GM18867 (cell line): ENCODE measurements at regions not wholly inside any gene's neighbourhood (a gene's known extent, or its start where the extent isn't known, plus 50 kb on each side); places are given as distances from the start of the nearest gene placed in this dataset.
A peak's percentile ranks its signal among the peaks of the same experiment; 100 is the strongest.
"Not testable (repeated sequence)": the region's sequence is repeated elsewhere in the genome, so short reads cannot be mapped to it uniquely, and the experiment has no call there.

Source experiments
- ATAC-seq: cut with Tn5 transposase; IDR thresholded peaks from one replicate; pipeline ENCODE4 v1.9.1; 2021; ENCODE audit warnings: mild to moderate bottlenecking, moderate library complexity; ENCODE audit not compliant: unreplicated experiment

GRCh38 chr6:97669191-97670031 lies 386.4 kb upstream of the MMS22L start:
- ATAC-seq: peak; percentile 100

DNA sequence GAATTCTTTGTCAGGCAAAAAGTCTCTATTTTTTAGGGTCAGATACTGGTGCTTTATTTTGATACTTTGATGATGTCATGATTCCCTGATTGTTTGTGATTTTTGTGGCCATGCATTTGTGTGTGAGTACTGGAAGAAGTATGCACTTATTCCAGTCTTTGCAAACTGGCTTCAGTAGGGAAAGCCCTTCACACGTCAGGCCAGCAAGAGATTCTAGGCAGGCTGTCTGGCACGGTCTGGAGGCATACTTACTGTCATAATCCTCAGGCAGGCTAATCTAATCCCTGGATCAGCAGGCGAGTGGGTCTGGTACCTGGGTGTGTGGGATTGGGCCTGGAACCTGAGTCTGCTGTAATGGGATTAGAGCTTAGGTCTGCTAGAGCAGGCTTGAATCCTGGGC lies 391.8 kb upstream of the MMS22L start:
- no peak for ATAC-seq

- ATAC-seq: no peak
These were observed 394.6 kb upstream of the MMS22L start for GRCh38 chr6:97677626-97678025.

GRCh38 chr6:97687916-97688315 lies 404.9 kb upstream of the MMS22L start:
- ATAC-seq: no peak

- no peak for ATAC-seq
These were observed 406.2 kb upstream of the MMS22L start for GRCh38 chr6:97689078-97689754.

- ATAC-seq: no peak
These were observed 414.4 kb upstream of the MMS22L start for GRCh38 chr6:97697456-97697855.

GRCh38 chr6:97701801-97702200 lies 418.8 kb upstream of the MMS22L start:
- ATAC-seq: no peak

DNA sequence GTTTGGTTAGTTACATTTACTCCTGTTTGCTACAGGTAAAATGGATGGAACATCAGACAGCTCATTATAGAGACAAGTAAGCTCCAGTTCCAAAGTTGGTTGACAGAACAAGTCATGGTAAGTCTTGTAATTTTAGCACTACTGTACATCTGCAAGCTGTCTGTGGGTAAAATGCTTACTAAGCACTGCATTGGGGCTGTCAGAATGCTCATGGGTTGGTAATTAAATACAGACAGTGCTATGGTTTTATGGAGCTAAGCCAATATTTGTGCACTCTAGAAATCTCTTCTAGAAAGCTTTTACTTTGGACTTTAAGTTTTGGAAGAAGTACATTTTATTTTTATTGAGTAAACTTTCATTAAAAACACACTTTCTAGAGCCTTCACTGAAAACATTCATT lies 419.2 kb upstream of the MMS22L start:
- ATAC-seq: no peak

GRCh38 chr6:97703661-97704060 lies 420.6 kb upstream of the MMS22L start:
- ATAC-seq: no peak

- ATAC-seq: no peak
These were observed 422.6 kb upstream of the MMS22L start for GRCh38 chr6:97705568-97705967.

DNA sequence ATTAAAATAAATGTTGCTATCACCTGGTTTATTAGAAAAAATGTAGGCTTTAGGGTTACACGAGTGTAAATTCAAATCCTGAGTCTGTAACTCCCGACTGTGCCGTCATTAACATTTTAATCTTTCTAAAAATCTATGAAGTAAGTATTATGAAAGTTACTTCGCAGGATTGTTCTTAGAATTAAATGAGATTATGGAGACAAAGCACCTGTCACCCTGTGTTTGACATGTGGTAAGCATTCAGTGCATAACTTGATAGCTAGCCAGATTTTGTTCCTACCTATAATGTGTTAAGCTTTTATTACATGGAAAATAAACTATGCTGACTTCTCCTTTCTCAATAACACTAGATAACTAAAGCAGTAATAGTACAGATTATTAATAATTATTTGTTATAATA lies 429.7 kb upstream of the MMS22L start:
- no peak for ATAC-seq

DNA sequence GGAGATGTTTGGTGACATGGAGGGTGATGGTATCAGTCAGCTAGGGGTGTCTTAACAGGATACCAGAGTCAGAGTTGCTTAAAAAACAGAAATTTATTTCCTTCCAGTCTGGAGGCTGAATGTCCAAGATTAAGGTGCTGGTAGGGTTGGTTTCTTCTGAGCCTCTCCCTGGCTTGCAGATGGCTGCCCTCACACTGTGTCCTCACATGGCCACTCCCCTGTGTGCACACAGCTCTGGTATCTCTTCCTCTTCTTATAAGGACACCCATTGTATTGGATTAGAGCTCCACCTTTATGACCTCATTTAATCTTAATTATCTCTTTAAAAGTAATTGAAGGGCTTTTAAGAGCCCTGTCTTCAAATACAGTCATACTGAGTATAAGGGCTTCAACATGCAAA lies 431.8 kb upstream of the MMS22L start:
- ATAC-seq: no peak

DNA sequence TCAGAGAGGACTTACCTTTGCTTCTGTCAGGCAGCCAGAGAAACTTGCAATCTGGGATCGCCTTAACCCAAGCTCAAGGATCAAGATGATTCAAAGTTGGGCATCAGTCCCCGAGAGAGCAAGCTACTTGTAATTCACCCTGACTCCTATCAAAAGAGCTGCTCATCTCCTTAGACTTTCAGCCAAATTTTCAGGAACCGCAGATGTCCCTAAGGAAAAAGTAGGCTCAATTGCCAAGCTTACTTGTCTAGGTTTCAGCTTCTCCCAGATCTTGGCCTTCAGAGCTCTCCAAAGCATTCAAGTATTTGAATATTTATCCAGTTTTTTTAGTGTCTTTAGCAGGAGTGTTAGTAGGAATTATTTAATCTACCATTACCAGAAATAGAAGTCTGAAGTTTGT lies 434.1 kb upstream of the MMS22L start:
- no peak for ATAC-seq

DNA sequence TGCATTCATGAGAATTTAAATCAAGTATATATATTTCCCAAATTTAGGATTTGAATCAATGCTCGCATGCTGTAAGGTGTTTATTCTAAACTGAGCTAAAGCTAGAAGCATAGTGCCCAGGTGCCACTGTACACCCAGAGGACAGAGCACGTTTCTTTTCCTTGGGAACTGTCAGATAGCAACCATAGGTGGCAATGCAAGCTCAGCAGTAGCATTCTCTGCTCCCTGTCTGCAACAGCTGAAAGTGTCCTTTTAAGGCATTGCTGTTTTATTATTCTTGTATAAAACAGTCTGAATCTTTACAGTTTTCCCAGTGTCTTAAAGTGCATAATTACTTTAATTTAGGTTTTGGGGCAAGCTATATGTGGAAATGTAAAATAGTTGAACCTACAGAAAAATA lies 443.4 kb upstream of the MMS22L start:
- no peak for ATAC-seq

GRCh38 chr6:97732045-97732444 lies 449.0 kb upstream of the MMS22L start:
- no peak for ATAC-seq

GRCh38 chr6:97757575-97757974 lies 474.6 kb upstream of the MMS22L start:
- no peak for ATAC-seq

GRCh38 chr6:97765461-97765860 lies 482.4 kb upstream of the MMS22L start:
- no peak for ATAC-seq

DNA sequence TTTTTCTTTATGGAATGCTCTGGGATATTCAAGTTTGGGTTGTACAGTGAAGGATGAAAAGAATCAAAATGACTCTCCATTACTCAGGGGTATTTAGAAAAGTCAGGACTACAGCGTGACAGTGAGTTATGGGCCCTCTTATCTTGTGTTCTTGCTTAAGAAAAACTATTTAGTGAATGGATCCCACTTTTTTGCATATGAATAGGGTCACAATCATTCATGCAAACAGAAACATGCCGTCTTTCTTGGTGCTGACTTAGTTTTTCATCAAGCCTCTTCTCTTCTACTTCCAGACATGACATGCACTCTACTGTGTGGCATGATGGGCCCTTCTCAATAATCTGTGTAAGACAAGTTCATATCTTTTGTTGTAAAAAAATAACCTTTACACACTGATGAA lies 488.4 kb upstream of the MMS22L start:
- no peak for ATAC-seq

GRCh38 chr6:97775012-97775411 lies 492.0 kb upstream of the MMS22L start:
- no peak for ATAC-seq

- no peak for ATAC-seq
These were observed 495.4 kb upstream of the MMS22L start for GRCh38 chr6:97778290-97779038.

DNA sequence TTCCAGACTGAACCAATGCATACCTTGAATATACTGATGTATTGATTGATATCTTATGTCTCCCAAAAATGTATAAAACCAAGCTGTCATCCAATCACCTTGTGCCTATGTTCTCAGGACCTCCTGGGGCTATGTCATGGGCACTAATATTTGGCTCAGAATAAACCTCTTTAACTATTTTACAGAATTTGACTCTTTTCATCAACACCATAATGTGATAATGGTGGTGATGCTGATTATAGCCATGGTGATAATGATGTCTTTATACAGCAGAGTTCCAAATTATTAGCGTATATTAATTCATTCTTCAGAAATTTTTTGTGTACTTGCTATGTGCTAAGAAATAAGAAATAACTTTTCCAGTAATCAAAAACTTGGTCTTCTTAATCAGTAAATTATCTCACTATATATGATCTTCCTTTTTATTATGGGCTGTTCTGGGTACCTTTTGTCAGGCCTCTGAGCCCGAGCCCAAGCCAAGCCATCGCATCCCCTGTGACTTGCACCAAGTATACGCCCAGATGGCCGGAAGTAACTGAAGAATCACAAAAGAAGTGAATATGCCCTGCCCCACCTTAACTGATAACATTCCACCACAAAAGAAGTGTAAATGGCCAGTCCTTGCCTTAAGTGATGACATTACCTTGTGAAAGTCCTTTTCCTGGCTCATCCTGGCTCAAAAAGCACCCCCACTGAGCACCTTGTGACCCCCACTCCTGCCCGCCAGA lies 496.2 kb upstream of the MMS22L start:
- ATAC-seq: not testable (repeated sequence)
